ENCODE measurements at regions not wholly inside any gene's neighbourhood (a gene's known extent, or its start where the extent isn't known, plus 50 kb on each side); places are given as distances from the start of the nearest gene placed in this dataset.

DNA sequence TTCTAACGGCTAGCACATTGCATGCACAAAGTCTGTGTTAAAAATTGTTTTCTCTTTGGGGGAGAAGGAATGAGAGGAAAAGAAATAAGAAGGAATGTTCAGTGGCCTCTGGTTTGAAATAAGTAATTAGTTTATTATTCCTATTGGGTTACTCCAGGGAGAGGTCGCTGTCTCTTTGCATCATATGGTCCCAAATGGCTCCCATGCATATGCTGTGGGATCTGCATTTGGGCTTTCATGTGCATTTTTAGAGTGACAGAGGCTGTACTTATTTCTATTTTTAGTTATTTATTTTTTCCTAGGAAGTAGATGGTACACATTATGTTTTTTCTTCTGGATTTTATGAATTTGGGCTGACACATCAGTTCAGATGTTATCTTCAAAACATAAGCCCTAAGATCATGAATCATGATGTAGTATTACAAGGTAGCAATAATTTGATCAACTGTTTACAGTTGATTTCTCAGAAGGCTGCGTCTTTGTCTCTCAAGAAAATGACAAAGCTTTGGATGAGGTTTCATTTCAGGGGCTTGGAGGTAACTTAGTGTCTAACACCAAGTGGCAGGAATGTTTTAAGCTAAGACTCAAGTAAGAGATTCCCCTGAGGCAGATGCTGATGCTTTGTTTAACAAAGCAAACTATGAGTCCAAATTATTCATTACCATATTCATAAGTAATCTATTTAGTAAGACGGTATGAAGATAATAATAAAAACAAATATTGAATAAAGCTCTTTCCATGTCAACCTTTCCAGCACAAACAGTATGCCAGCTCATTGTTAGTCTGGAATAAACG, 247.7 kb downstream of the NSUN3 start:
- TF ChIP-seq, protein P1, sequence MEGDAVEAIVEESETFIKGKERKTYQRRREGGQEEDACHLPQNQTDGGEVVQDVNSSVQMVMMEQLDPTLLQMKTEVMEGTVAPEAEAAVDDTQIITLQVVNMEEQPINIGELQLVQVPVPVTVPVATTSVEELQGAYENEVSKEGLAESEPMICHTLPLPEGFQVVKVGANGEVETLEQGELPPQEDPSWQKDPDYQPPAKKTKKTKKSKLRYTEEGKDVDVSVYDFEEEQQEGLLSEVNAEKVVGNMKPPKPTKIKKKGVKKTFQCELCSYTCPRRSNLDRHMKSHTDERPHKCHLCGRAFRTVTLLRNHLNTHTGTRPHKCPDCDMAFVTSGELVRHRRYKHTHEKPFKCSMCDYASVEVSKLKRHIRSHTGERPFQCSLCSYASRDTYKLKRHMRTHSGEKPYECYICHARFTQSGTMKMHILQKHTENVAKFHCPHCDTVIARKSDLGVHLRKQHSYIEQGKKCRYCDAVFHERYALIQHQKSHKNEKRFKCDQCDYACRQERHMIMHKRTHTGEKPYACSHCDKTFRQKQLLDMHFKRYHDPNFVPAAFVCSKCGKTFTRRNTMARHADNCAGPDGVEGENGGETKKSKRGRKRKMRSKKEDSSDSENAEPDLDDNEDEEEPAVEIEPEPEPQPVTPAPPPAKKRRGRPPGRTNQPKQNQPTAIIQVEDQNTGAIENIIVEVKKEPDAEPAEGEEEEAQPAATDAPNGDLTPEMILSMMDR (conservative IDR thresholded peaks at IDR 0.05; ENCODE audit: low read depth, low read length), result no peak
- TF ChIP-seq EZH2 (IDR thresholded peaks at IDR 0.05; ENCODE audit: borderline replicate concordance, low read depth, low read length, poor library complexity, severe bottlenecking), result no peak

Measured in A673 (cell line).